KMS-11 (cell line): ENCODE measurements at regions not wholly inside any gene's neighbourhood (a gene's known extent, or its start where the extent isn't known, plus 50 kb on each side); places are given as distances from the start of the nearest gene placed in this dataset.

Experiments used
- H2AFZ ChIP-seq: fragments of 200-600 bp; sonication (generic); 2 replicates; pipeline ENCODE4 v1.6.1; 2016; ENCODE audit warnings: antibody characterized with exemption, mixed run types, low read depth
- H3K27ac ChIP-seq: fragments of 200-600 bp; sonication (generic); 2 replicates; pipeline ENCODE4 v1.6.1; 2016; ENCODE audit warnings: mild to moderate bottlenecking, mixed run types
- H3K27me3 ChIP-seq: fragments of 200-600 bp; sonication (generic); 2 replicates; pipeline ENCODE4 v1.6.1; 2017; ENCODE audit warnings: mild to moderate bottlenecking, low read depth, mixed run types, moderate library complexity; ENCODE audit not compliant: insufficient read depth
- H3K36me3 ChIP-seq: fragments of 200-600 bp; sonication (generic); 2 replicates; pipeline ENCODE4 v1.6.1; 2017; ENCODE audit warnings: mild to moderate bottlenecking, mixed run types; ENCODE audit not compliant: insufficient read depth
- H3K4me1 ChIP-seq: fragments of 200-600 bp; sonication (generic); 2 replicates; pipeline ENCODE4 v1.6.1; 2016; ENCODE audit warnings: mild to moderate bottlenecking, low read depth, mixed run types; ENCODE audit not compliant: poor library complexity, severe bottlenecking
- H3K4me2 ChIP-seq: fragments of 200-600 bp; sonication (generic); 2 replicates; pipeline ENCODE4 v1.7.0; 2016; ENCODE audit warnings: mild to moderate bottlenecking, mixed run types
- H3K4me3 ChIP-seq: fragments of 200-600 bp; sonication (generic); IDR thresholded peaks from 2 replicates; pipeline ENCODE4 v1.6.1; 2017; ENCODE audit warnings: low read depth, low read length, mixed read lengths; ENCODE audit not compliant: insufficient read depth
- H3K79me2 ChIP-seq: fragments of 200-600 bp; sonication (generic); 2 replicates; pipeline ENCODE4 v1.6.1; 2016; ENCODE audit warnings: low read depth, mixed run types; ENCODE audit not compliant: insufficient read depth
- H3K9ac ChIP-seq: fragments of 200-600 bp; sonication (generic); 2 replicates; pipeline ENCODE4 v1.6.1; 2016; ENCODE audit warnings: mild to moderate bottlenecking, mixed run types
- H4K20me1 ChIP-seq: fragments of 200-600 bp; sonication (generic); 2 replicates; pipeline ENCODE4 v1.6.1; 2016; ENCODE audit warnings: mild to moderate bottlenecking, mixed run types; ENCODE audit not compliant: insufficient read depth
- TF ChIP-seq, protein P1 (sequence below): fragments of 200-600 bp; sonication (generic); conservative IDR thresholded peaks from 2 replicates; pipeline ENCODE4 v1.6.1; 2017; ENCODE audit warnings: low read depth, mild to moderate bottlenecking, antibody characterized with exemption, low read length, moderate library complexity, mixed read lengths

DNA sequence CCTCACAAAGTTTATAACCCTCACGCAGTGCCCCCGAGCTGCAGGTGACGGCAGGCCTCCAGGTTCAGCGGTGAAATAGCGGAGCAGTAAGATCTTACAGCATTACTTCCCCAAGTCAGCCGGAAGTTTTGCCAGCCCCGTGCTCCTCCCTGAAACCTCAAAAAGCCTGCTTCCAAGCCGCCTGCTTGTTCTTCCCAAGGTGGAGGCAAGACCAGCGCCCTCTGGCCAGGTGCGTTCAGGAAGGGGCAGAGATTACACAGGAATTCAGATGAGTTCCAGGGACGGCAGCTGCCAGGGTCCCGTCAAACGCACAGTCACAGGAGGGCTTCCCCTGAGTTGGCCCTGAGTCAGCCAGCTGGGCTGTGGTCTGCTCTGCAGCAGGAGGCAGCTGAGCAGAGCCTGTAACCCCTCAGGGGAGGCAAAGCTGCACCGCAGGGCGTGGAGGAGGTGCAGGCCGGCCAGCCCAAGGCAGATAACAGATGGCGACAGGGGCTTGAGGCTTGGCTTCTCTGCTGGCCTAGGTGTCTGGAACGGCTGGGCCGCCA lies 124.1 kb upstream of the RPS6KA2 start:
- no peaks in the 10 kb centered on the region for H3K4me1 ChIP-seq
- no peak overlapping the region for H3K27ac ChIP-seq
- H3K36me3 ChIP-seq: no peaks in the 10 kb centered on the region
- H3K4me3 ChIP-seq: no peak overlapping the region
- no peaks in the 10 kb centered on the region for H3K27me3 ChIP-seq
- TF ChIP-seq, protein P1, sequence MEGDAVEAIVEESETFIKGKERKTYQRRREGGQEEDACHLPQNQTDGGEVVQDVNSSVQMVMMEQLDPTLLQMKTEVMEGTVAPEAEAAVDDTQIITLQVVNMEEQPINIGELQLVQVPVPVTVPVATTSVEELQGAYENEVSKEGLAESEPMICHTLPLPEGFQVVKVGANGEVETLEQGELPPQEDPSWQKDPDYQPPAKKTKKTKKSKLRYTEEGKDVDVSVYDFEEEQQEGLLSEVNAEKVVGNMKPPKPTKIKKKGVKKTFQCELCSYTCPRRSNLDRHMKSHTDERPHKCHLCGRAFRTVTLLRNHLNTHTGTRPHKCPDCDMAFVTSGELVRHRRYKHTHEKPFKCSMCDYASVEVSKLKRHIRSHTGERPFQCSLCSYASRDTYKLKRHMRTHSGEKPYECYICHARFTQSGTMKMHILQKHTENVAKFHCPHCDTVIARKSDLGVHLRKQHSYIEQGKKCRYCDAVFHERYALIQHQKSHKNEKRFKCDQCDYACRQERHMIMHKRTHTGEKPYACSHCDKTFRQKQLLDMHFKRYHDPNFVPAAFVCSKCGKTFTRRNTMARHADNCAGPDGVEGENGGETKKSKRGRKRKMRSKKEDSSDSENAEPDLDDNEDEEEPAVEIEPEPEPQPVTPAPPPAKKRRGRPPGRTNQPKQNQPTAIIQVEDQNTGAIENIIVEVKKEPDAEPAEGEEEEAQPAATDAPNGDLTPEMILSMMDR: no peak
- H4K20me1 ChIP-seq: no peaks in the 10 kb centered on the region
- H3K4me2 ChIP-seq: no peak overlapping the region
- H3K79me2 ChIP-seq: no peaks in the 10 kb centered on the region
- H2AFZ ChIP-seq: no peak overlapping the region
- H3K9ac ChIP-seq: no peak overlapping the region

DNA sequence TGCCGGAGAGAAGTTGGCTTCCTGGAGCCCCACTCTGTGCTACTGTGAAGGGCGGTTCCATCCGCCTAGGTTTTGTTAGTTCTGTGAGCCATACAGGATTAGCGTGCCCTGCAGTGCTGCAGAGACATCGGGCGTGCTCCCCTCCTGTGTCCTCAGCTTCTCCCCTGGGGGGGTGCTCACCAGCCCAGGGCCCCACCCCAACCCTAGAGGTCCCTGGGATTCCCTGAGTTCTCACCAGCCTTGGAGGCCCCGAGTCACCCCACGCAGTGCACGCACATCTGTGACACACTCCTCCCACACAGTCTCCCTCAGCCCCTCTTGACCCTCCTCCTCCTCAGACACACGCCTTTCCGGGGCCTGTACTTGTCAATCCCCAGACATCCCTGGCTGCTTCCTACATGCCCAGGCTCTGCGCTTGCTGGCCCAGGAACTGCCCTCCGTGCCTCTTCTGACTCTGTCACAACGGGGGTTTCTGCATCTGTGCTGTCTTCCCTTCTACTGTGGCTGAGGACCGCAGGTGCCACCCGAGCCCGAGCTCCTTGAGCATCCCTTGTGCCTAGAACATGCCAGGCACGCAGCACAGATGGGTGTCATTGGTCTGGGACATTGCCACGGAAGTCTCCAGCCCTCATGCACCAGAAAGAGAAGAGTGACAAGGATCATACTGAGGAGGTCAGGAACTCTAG lies 123.2 kb upstream of the RPS6KA2 start:
- Histone ChIP-seq H3K4me3 (no peak overlapping the region), H4K20me1 (no peaks in the 10 kb centered on the region), H3K4me1 (no peaks in the 10 kb centered on the region), H3K4me2 (no peak overlapping the region), H3K9ac (no peak overlapping the region), H3K27me3 (no peaks in the 10 kb centered on the region), H2AFZ (no peak overlapping the region), H3K79me2 (no peaks in the 10 kb centered on the region), H3K36me3 (no peaks in the 10 kb centered on the region), H3K27ac (no peak overlapping the region)
- TF ChIP-seq, protein P1: no peak

DNA sequence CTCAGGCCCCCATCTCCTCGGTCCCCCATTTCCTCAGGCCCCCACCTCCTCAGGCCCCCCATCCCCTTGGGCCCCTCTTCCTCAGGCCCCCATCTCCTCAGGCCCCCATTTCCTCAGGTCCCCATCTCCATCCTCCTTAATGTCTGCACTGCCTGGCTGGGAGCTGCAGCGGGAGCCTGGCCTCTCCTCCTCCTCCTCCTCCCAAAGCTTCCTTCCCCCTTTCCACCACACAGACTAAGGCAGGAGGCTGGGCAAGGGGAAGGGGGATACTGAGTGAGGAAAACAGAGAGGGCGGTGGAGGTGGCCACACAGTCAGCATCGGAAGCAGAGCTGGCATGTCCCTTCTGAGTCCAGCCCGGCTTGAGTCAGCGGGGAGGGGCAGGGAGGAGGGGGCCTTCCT lies 122.6 kb upstream of the RPS6KA2 start:
- Histone ChIP-seq H3K79me2 (no peaks in the 10 kb centered on the region), H2AFZ (no peak overlapping the region), H3K4me2 (no peak overlapping the region), H3K4me1 (no peaks in the 10 kb centered on the region), H4K20me1 (no peaks in the 10 kb centered on the region), H3K36me3 (no peaks in the 10 kb centered on the region), H3K27me3 (no peaks in the 10 kb centered on the region), H3K4me3 (no peak overlapping the region), H3K27ac (no peak overlapping the region), H3K9ac (no peak overlapping the region)
- TF ChIP-seq, protein P1: no peak

DNA sequence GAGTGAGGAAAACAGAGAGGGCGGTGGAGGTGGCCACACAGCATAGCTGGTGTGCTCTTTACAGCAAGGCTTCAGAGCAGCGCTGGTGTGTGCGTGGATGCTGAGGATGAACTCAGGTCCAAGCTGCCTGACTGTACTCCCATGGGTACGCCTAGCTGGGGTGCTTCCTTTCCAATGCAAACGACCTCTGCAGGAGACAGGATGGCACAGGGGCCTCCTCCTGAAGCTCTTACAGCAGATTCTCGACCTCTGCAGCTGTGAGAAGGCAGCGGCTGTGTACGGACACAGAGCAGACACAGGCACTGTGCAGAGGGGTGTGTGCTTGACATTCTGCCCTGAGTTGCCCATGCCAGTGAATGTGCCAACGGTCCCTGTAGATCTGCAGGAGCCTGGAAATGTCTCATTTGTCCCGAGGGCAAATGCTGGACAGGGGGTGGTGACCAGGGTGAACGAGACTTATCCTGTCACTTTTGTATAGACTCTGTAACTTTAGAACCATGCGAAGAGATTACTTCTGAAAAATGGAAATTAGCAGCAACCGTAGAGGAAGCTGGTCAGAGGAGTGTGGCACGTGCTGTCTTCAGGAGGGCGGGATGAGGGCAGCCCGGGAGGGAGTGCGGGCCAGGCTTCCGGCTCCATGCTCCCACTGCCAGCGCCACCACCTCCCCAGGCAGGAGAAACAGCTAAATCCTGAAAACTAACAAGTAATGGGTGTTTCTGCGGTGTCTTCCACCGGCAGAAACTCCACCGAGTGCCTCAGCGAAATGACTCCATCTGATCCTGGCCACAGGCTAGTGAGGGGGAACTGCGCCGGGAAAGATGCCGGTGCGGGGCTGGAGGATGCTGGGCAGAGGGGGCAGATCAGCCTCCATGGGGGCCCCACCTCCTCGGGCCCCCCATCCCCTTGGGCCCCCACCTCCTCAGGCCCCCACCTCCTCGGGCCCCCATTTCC lies 120.9 kb upstream of the RPS6KA2 start:
- H3K36me3 ChIP-seq: no peaks in the 10 kb centered on the region
- no peak overlapping the region for H3K4me2 ChIP-seq
- no peaks in the 10 kb centered on the region for H3K27me3 ChIP-seq
- H3K79me2 ChIP-seq: no peaks in the 10 kb centered on the region
- no peak overlapping the region for H2AFZ ChIP-seq
- no peak overlapping the region for H3K27ac ChIP-seq
- H4K20me1 ChIP-seq: no peaks in the 10 kb centered on the region
- H3K9ac ChIP-seq: no peak overlapping the region
- H3K4me1 ChIP-seq: no peaks in the 10 kb centered on the region
- H3K4me3 ChIP-seq: no peak overlapping the region
- TF ChIP-seq, protein P1: no peak
